Neuronal stem cell (in vitro differentiated cells): ENCODE measurements at regions not wholly inside any gene's neighbourhood (a gene's known extent, or its start where the extent isn't known, plus 50 kb on each side); places are given as distances from the start of the nearest gene placed in this dataset.

ENCODE experiments used
- DNase-seq: peaks from one replicate; pipeline ENCODE4 v3.0.0-alpha.2; 2013; ENCODE audit warnings: low spot score
- H2AFZ ChIP-seq: one replicate; pipeline ENCODE4 v1.6.1; 2013; ENCODE audit warnings: mild to moderate bottlenecking, low read length, inconsistent platforms
- H2AK5ac ChIP-seq: 2 replicates; pipeline ENCODE4 v1.6.1; 2013; ENCODE audit warnings: low read depth, mild to moderate bottlenecking, inconsistent platforms, low read length, moderate library complexity, mixed read lengths
- H2BK120ac ChIP-seq: 2 replicates; pipeline ENCODE4 v1.6.1; 2013; ENCODE audit warnings: low read depth, mild to moderate bottlenecking, inconsistent platforms, low read length, moderate library complexity, mixed read lengths
- H2BK12ac ChIP-seq: one replicate; pipeline ENCODE4 v1.6.1; 2013; ENCODE audit warnings: low read length, inconsistent platforms
- H2BK15ac ChIP-seq: 2 replicates; pipeline ENCODE4 v1.6.1; 2013; ENCODE audit warnings: mild to moderate bottlenecking, low read length, inconsistent platforms, mixed read lengths
- H2BK5ac ChIP-seq: one replicate; pipeline ENCODE4 v1.6.1; 2013; ENCODE audit warnings: inconsistent platforms, mild to moderate bottlenecking, low read length, moderate library complexity
- H3K14ac ChIP-seq: one replicate; pipeline ENCODE4 v1.6.1; 2013; ENCODE audit warnings: low read length, inconsistent platforms
- H3K18ac ChIP-seq: 2 replicates; pipeline ENCODE4 v1.6.1; 2013; ENCODE audit warnings: low read length, inconsistent platforms
- H3K23ac ChIP-seq: 2 replicates; pipeline ENCODE4 v1.6.1; 2013; ENCODE audit warnings: low read depth, mild to moderate bottlenecking, mixed read lengths, low read length, inconsistent platforms; ENCODE audit not compliant: poor library complexity
- H3K27ac ChIP-seq: replicated peaks from 3 replicates; pipeline ENCODE4 v1.5.1; 2013; ENCODE audit warnings: low read length, inconsistent platforms
- H3K27me3 ChIP-seq, 3 experiments: 2 replicates each; pipeline ENCODE4 v1.6.1; 2013; ENCODE audit warnings: low read length in 3 of 3, mild to moderate bottlenecking in 2 of 3, inconsistent platforms in 1 of 3, low read depth in 1 of 3, mixed read lengths in 1 of 3, moderate library complexity in 1 of 3; ENCODE audit not compliant: control insufficient read depth in 3 of 3, insufficient read depth in 3 of 3
- H3K36me3 ChIP-seq, 2 donors: replicated peaks in 1 of 2; 2 replicates each; pipeline ENCODE4 v1.6.1; 2013; ENCODE audit warnings: low read length in 2 of 2; ENCODE audit not compliant: control insufficient read depth in 2 of 2, insufficient read depth in 2 of 2
- H3K4ac ChIP-seq: 2 replicates; pipeline ENCODE4 v1.6.1; 2013; ENCODE audit warnings: inconsistent platforms, mild to moderate bottlenecking, low read length, moderate library complexity
- H3K4me1 ChIP-seq, 2 donors: 1 replicate in 1 of 2; 2 replicates in 1 of 2; pipeline ENCODE4 v1.6.1; 2013; ENCODE audit warnings: low read length in 2 of 2, low read depth in 1 of 2; ENCODE audit not compliant: control insufficient read depth in 2 of 2, insufficient read depth in 1 of 2
- H3K4me2 ChIP-seq: one replicate; pipeline ENCODE4 v1.6.1; 2013; ENCODE audit warnings: mild to moderate bottlenecking, low read length, inconsistent platforms; ENCODE audit not compliant: insufficient read depth, poor library complexity, severe bottlenecking
- H3K4me3 ChIP-seq, 2 donors: 2 replicates each; pipeline ENCODE4 v1.5.1; 2013; ENCODE audit warnings: low read length in 2 of 2, mild to moderate bottlenecking in 2 of 2, inconsistent platforms in 1 of 2, moderate library complexity in 1 of 2
- H3K79me1 ChIP-seq: one replicate; pipeline ENCODE4 v1.6.1; 2013; ENCODE audit warnings: low read depth, mild to moderate bottlenecking, inconsistent platforms, low read length, moderate library complexity
- H3K9ac ChIP-seq: one replicate; pipeline ENCODE4 v1.6.1; 2013; ENCODE audit warnings: mild to moderate bottlenecking, low read depth, low read length, inconsistent platforms; ENCODE audit not compliant: poor library complexity
- H3K9me3 ChIP-seq, 2 donors: replicated peaks in 1 of 2; 2 replicates each; pipeline versions ENCODE3 to v1.6.1; 2013; ENCODE audit warnings: low read length in 2 of 2, mild to moderate bottlenecking in 2 of 2, inconsistent platforms in 1 of 2, low read depth in 1 of 2, mixed read lengths in 1 of 2, moderate library complexity in 1 of 2; ENCODE audit not compliant: control insufficient read depth in 2 of 2, insufficient read depth in 1 of 2
- H4K8ac ChIP-seq: one replicate; pipeline ENCODE4 v1.6.1; 2013; ENCODE audit warnings: low read depth, mild to moderate bottlenecking, inconsistent platforms, low read length, moderate library complexity
- H4K91ac ChIP-seq: one replicate; pipeline ENCODE4 v1.6.1; 2013; ENCODE audit warnings: low read length, low read depth, mild to moderate bottlenecking, inconsistent platforms; ENCODE audit not compliant: poor library complexity
- WGBS, 2 donors: extraction: QIAGEN DNeasy Blood & Tissue Kit; methylation state at CpG; one replicate each; pipeline ENCODE4 v1.1.7; 2013; ENCODE audit warnings: missing lambda C conversion rate in 2 of 2, mixed read lengths in 1 of 2; ENCODE audit not compliant: insufficient read length in 2 of 2, insufficient replicate concordance in 1 of 2; ENCODE audit errors: extremely low coverage in 2 of 2; 5-methylcytosine and 5-hydroxymethylcytosine counted together

DNA sequence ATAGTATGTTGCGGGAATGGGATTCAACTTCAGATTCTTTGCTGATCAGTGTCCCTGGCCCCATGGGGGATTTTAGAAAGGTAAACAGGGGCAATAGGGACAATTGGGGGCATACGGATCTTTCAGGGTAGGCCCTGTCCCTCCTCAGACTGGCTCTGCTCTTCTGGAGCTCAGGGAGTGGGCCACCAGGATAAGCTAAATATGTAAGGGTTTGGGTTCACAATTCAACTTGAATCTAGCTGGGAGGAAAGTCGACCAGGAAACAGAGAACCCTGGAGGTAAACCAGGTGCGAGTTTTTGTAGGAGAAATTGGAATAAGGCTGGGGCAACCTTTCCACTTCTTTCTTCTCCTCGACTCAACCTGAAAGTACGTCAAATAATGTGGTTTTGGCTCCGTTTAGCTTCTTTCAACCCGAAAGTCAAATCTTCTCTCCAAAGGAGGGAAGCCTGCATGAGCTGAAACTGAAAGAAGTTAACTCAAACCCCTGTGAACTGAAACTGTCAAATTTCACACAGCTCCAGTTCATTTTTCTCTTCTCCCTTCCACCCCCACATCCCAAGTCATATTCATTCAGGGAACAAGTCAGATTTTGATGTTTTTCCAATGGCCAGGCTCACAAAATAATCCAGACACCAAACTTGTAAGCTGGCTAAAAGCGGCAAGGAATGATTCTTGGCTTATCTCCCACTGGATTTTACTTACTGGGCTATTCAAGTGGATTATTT, 278.2 kb downstream of the CLIC5 start:
- H3K4ac ChIP-seq: no peak overlapping the region
- no peaks in the 10 kb centered on the region for H3K27me3 ChIP-seq
- H2BK120ac ChIP-seq: no peak overlapping the region
- no peak overlapping the region for H3K27ac ChIP-seq
- H3K14ac ChIP-seq: no peak overlapping the region
- H3K23ac ChIP-seq: no peak overlapping the region
- no peak overlapping the region for H2BK15ac ChIP-seq
- peak overlapping the region; percentile 24 for H2AFZ ChIP-seq
- no peak overlapping the region for H3K4me3 ChIP-seq
- H3K18ac ChIP-seq: no peak overlapping the region
- H4K91ac ChIP-seq: no peak overlapping the region
- no peak overlapping the region for H2BK12ac ChIP-seq
- H3K9me3 ChIP-seq: no peaks in the 10 kb centered on the region
- H3K4me1 ChIP-seq: peaks cover 0 to 3% of the 10 kb centered on the region in 2 donors
- H3K9ac ChIP-seq: no peak overlapping the region
- no peaks in the 10 kb centered on the region for H3K79me1 ChIP-seq
- no peaks in the 10 kb centered on the region for H3K36me3 ChIP-seq
- no CpG with 5 or more reads among the region's 9 CpGs for WGBS, 2 donors
- H3K4me2 ChIP-seq: no peak overlapping the region
- no peak overlapping the region for H2AK5ac ChIP-seq
- H2BK5ac ChIP-seq: no peak overlapping the region
- DNase-seq: no peak
- H4K8ac ChIP-seq: no peak overlapping the region

DNA sequence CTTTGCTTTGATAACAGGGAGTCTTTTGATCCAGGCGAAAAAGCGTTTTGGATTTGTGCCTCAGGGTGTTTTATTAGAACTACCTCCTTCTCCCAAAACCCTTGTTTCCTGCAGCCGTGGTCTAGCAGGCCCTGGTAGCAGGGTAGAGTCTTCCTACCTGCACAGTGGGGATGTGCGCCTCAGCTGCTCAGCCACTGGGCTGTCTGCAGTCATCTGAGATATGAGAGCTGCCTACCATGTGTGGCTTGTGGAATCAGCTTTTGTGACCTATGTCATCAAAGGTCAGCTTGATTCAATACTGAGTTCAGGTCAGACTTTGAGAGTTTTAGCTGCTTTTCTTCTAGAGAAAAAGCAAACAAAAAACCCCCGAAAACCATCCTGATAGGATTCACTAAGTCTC, 279.5 kb downstream of the CLIC5 start:
- Histone ChIP-seq H2BK15ac (no peak overlapping the region), H3K4me3 (no peak overlapping the region), H3K23ac (no peak overlapping the region), H2BK5ac (no peak overlapping the region), H3K27ac (no peak overlapping the region), H3K79me1 (no peaks in the 10 kb centered on the region), H4K8ac (no peak overlapping the region), H3K36me3 (no peaks in the 10 kb centered on the region), H3K14ac (no peak overlapping the region), H3K4me2 (no peak overlapping the region), H3K9ac (no peak overlapping the region), H2BK120ac (no peak overlapping the region), H4K91ac (no peak overlapping the region), H2AK5ac (no peak overlapping the region), H3K18ac (no peak overlapping the region), H2AFZ (no peak overlapping the region), H3K9me3 (no peaks in the 10 kb centered on the region), H3K27me3 (no peaks in the 10 kb centered on the region), H2BK12ac (no peak overlapping the region), H3K4ac (no peak overlapping the region), H3K4me1 (peaks cover 0 to 3% of the 10 kb centered on the region in 2 donors)
- WGBS, 2 donors: no CpG with 5 or more reads among the region's 5 CpGs
- DNase-seq: no peak

DNA sequence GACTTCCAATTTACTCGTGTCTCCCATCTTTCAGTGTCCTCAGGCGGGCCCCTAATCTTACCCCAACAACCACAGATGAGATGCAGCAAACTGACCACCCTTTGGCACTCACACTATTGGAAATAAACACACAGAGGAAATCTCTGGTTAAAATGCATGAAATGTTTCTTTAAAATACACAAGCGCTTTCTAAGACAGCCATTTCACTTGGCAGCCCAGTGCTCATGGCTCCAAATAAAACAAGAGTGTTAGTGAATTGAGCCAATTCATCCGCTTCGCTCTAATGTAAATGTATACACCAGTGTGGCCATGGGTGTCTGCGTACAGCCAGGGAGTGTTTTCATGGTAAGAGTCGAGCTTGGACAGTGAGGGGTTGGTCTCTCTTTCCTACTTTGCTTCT, 282.9 kb downstream of the CLIC5 start:
- Histone ChIP-seq H4K91ac (no peak overlapping the region), H2BK5ac (no peak overlapping the region), H3K79me1 (no peaks in the 10 kb centered on the region), H3K4me1 (peaks cover 0 to 6% of the 10 kb centered on the region in 2 donors), H3K36me3 (no peaks in the 10 kb centered on the region), H3K14ac (no peak overlapping the region), H3K23ac (no peak overlapping the region), H3K4ac (no peak overlapping the region), H3K9ac (no peak overlapping the region), H2AFZ (no peak overlapping the region), H3K18ac (no peak overlapping the region), H4K8ac (no peak overlapping the region), H3K4me2 (no peak overlapping the region), H2AK5ac (no peak overlapping the region), H2BK120ac (no peak overlapping the region), H3K27me3 (no peaks in the 10 kb centered on the region), H2BK15ac (no peak overlapping the region), H3K4me3 (no peak overlapping the region), H2BK12ac (no peak overlapping the region), H3K9me3 (no peaks in the 10 kb centered on the region), H3K27ac (no peak overlapping the region)
- DNase-seq: no peak
- WGBS, 2 donors: no CpG with 5 or more reads among the region's 7 CpGs

DNA sequence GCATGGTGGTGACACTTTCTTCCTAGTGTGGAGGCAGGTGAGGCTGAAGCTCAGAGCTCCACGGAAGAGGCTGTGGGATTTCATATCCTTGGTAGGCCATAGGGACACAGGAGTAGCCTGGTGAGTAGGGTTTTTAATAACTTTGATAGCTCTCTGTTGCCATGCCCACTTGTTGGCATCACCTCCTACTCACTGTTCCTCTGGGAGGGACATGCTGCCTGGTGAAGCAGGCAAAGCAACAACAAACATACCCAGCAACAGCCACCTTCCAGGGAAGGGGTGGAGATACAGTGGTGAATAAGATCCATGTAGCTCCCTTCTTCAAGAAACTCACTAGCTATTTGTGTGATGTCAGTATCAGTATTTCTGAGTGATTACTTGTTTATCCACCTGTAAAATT, 285.4 kb downstream of the CLIC5 start:
- no peak overlapping the region for H2BK5ac ChIP-seq
- H3K27ac ChIP-seq: no peak overlapping the region
- H2BK15ac ChIP-seq: no peak overlapping the region
- no peak overlapping the region for H3K18ac ChIP-seq
- H2BK12ac ChIP-seq: no peak overlapping the region
- no peak overlapping the region for H4K8ac ChIP-seq
- no peaks in the 10 kb centered on the region for H3K27me3 ChIP-seq
- H3K4me2 ChIP-seq: no peak overlapping the region
- no peaks in the 10 kb centered on the region for H3K9me3 ChIP-seq
- no peak overlapping the region for H2AFZ ChIP-seq
- no peak overlapping the region for H2AK5ac ChIP-seq
- no peak overlapping the region for H4K91ac ChIP-seq
- no peaks in the 10 kb centered on the region for H3K36me3 ChIP-seq
- no peak overlapping the region for H3K4me3 ChIP-seq
- no peak overlapping the region for H2BK120ac ChIP-seq
- H3K4me1 ChIP-seq: peaks cover 0 to 3% of the 10 kb centered on the region in 2 donors
- no peak overlapping the region for H3K23ac ChIP-seq
- H3K79me1 ChIP-seq: no peaks in the 10 kb centered on the region
- H3K9ac ChIP-seq: no peak overlapping the region
- no peak for DNase-seq
- H3K4ac ChIP-seq: no peak overlapping the region
- H3K14ac ChIP-seq: no peak overlapping the region
- no CpG with 5 or more reads among the region's 1 CpG for WGBS, 2 donors
